ENCODE measurements at regions not wholly inside any gene's neighbourhood (a gene's known extent, or its start where the extent isn't known, plus 50 kb on each side); places are given as distances from the start of the nearest gene placed in this dataset.

DNA sequence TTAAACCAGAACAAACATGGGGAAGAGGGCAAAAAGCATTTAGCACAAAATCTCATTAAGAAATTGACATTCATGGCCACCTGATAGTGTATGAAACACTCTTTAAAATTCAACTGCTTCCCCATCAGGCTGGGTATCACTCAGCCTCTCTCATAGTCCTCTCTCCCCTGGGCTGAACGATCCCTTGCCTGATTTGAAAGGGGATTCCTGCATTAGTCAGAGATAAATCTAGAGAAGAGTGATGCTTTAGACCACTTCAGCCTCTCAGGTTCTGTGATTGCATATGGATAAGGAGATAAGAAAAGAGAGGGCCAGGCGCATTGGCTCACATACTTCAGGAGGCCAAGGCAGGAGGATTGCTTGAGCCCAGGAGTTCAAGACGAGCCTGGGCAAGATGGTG lies 280.0 kb downstream of the SOX9 start:
- H3K4me3 ChIP-seq: no peak overlapping the region

DNA sequence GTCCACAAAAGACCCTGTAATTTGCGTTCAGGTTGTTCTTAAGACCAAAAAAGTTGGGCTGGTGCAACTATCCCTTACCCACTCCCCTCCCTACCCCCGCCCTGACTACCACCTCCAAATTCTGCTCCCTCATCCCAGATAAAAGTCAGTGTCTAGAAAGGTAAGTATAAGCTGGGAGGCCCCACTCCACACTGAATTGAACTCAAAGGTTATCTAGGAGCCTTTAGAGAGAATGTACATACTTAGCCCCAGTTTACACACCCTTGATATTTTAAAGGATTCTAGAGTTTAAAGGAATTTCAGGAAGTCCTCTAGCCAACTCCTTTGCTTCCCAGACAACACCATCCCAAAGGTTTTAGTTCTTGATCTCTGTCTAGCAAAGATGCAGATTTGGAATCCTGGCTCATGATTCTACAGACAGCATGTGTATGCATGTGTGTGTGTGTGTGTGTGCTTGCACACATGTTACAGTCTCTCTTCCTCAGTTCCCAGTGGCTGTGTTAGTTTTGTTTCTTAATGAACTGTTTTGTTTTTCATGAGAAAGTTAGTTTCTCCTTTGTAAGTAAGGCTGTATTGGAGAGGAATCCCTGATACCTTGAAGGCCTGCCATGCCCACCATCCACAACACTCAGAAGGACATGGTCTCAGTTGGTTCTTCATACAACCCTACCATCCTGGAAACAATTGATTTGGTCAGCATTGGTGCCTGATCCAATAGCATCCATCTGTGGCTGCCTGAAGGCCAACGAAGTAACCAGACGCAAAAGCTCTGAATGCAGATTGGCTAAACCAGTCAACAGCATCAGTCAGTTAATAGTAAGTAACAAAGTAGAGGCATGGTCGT lies 281.3 kb downstream of the SOX9 start:
- Histone ChIP-seq H3K9me2 (replicated peaks; ENCODE audit: insufficient read depth) (no peaks in the 10 kb centered on the region), H3K4me3 (no peak overlapping the region), H3K27me3 (no peaks in the 10 kb centered on the region), H3K79me2 (peaks cover 3% of the 10 kb centered on the region), H3K4me2 (no peak overlapping the region), H2AFZ (no peak overlapping the region), H3K36me3 (replicated peaks; ENCODE audit: insufficient read depth, low read depth) (no peaks in the 10 kb centered on the region), H4K20me1 (ENCODE audit: insufficient read depth, poor library complexity, severe bottlenecking) (no peaks in the 10 kb centered on the region), H3K4me1 (ENCODE audit: insufficient read depth) (peaks cover 53% of the 10 kb centered on the region), H3K9me3 (ENCODE audit: low read depth) (no peaks in the 10 kb centered on the region), H3K27ac (peak overlapping the region; percentile 90)
- WGBS (ENCODE audit: low lambda C conversion rate, missing lambda C conversion rate): 89% methylated on average over 5 of the region's 5 CpGs
- no peak for DNase-seq (ENCODE audit: low spot score)
- TF ChIP-seq EZH2 (IDR thresholded peaks at IDR 0.05; ENCODE audit: borderline replicate concordance) (no peak), EZH2phosphoT487 (IDR thresholded peaks at IDR 0.05; ENCODE audit: low read depth, severe bottlenecking, unreplicated experiment) (no peak)
- TF ChIP-seq, protein P1, sequence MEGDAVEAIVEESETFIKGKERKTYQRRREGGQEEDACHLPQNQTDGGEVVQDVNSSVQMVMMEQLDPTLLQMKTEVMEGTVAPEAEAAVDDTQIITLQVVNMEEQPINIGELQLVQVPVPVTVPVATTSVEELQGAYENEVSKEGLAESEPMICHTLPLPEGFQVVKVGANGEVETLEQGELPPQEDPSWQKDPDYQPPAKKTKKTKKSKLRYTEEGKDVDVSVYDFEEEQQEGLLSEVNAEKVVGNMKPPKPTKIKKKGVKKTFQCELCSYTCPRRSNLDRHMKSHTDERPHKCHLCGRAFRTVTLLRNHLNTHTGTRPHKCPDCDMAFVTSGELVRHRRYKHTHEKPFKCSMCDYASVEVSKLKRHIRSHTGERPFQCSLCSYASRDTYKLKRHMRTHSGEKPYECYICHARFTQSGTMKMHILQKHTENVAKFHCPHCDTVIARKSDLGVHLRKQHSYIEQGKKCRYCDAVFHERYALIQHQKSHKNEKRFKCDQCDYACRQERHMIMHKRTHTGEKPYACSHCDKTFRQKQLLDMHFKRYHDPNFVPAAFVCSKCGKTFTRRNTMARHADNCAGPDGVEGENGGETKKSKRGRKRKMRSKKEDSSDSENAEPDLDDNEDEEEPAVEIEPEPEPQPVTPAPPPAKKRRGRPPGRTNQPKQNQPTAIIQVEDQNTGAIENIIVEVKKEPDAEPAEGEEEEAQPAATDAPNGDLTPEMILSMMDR (IDR thresholded peaks at IDR 0.05; ENCODE audit: poor library complexity): no peak

More for the DNA sequence above, 280.0 kb downstream of the SOX9 start:
- peaks cover 46% of the 10 kb centered on the region for H3K4me1 ChIP-seq (ENCODE audit: insufficient read depth)
- no peaks in the 10 kb centered on the region for H3K27me3 ChIP-seq
- no peaks in the 10 kb centered on the region for H4K20me1 ChIP-seq (ENCODE audit: insufficient read depth, poor library complexity, severe bottlenecking)
- H3K4me2 ChIP-seq: no peak overlapping the region
- peak overlapping the region; percentile 90 for H3K27ac ChIP-seq
- WGBS (ENCODE audit: low lambda C conversion rate, missing lambda C conversion rate): 69% methylated on average over 3 of the region's 3 CpGs
- no peak overlapping the region for H2AFZ ChIP-seq
- no peaks in the 10 kb centered on the region for H3K9me3 ChIP-seq (ENCODE audit: low read depth)
- peaks cover 1% of the 10 kb centered on the region for H3K79me2 ChIP-seq
- TF ChIP-seq, protein P1 (IDR thresholded peaks at IDR 0.05; ENCODE audit: poor library complexity): no peak
- TF ChIP-seq EZH2phosphoT487 (IDR thresholded peaks at IDR 0.05; ENCODE audit: low read depth, severe bottlenecking, unreplicated experiment) (no peak), EZH2 (IDR thresholded peaks at IDR 0.05; ENCODE audit: borderline replicate concordance) (no peak)
- H3K9me2 ChIP-seq (replicated peaks; ENCODE audit: insufficient read depth): no peaks in the 10 kb centered on the region
- no peak for DNase-seq (ENCODE audit: low spot score)
- H3K36me3 ChIP-seq (replicated peaks; ENCODE audit: insufficient read depth, low read depth): no peaks in the 10 kb centered on the region

DNA sequence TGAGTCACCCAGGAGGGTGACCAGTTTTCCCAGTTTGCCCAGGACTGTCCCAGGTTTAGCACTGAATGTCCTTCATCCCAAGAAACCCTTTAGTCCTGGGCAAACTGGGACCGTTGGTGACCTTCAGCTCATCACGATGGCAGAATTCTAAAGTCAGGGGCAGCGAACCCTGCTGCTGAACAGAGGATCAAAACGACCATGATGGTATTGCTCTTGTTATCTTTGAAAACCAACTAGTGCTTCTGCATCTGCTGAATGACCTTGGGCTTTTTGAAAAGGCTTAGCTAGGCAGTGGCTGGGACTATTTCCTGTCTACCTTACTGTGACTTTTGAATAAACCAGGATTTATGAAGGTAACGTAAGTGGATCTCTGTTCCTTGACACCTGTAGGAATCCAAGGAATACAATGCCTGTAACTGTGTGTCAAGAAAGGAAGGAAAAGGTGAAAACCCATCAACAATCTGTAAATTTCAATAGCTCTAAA lies 281.9 kb downstream of the SOX9 start:
- no peaks in the 10 kb centered on the region for H4K20me1 ChIP-seq (ENCODE audit: insufficient read depth, poor library complexity, severe bottlenecking)
- H3K4me1 ChIP-seq (ENCODE audit: insufficient read depth): peaks cover 57% of the 10 kb centered on the region
- H3K36me3 ChIP-seq (replicated peaks; ENCODE audit: insufficient read depth, low read depth): no peaks in the 10 kb centered on the region
- DNase-seq (ENCODE audit: low spot score): no peak
- no peak overlapping the region for H3K4me3 ChIP-seq
- H3K27me3 ChIP-seq: no peaks in the 10 kb centered on the region
- H3K4me2 ChIP-seq: peak overlapping the region; percentile 44
- H3K9me2 ChIP-seq (replicated peaks; ENCODE audit: insufficient read depth): no peaks in the 10 kb centered on the region
- H3K9me3 ChIP-seq (ENCODE audit: low read depth): no peaks in the 10 kb centered on the region
- no peak overlapping the region for H2AFZ ChIP-seq
- H3K79me2 ChIP-seq: peaks cover 3% of the 10 kb centered on the region
- TF ChIP-seq, protein P1 (IDR thresholded peaks at IDR 0.05; ENCODE audit: poor library complexity): no peak
- no peak for TF ChIP-seq EZH2 (IDR thresholded peaks at IDR 0.05; ENCODE audit: borderline replicate concordance)
- TF ChIP-seq EZH2phosphoT487 (IDR thresholded peaks at IDR 0.05; ENCODE audit: low read depth, severe bottlenecking, unreplicated experiment): no peak
- peak overlapping the region; percentile 90 for H3K27ac ChIP-seq
- 86% methylated on average over 5 of the region's 5 CpGs for WGBS (ENCODE audit: low lambda C conversion rate, missing lambda C conversion rate)
